ENCODE measurements at regions not wholly inside any gene's neighbourhood (a gene's known extent, or its start where the extent isn't known, plus 50 kb on each side); places are given as distances from the start of the nearest gene placed in this dataset.

- TF ChIP-seq CTCF (IDR thresholded peaks at IDR 0.05), result no peak
Measured at GRCh38 chr6:44512868-44513741, 125.6 kb downstream of the CDC5L start.

GRCh38 chr6:44514085-44514484 is 126.6 kb downstream of the CDC5L start:
- no peak for TF ChIP-seq CTCF (IDR thresholded peaks at IDR 0.05)

GRCh38 chr6:44514576-44515193 is 127.2 kb downstream of the CDC5L start:
- TF ChIP-seq CTCF (IDR thresholded peaks at IDR 0.05), result no peak

- TF ChIP-seq CTCF (IDR thresholded peaks at IDR 0.05), result no peak
Measured at GRCh38 chr6:44522871-44523270, 135.4 kb downstream of the CDC5L start.

GRCh38 chr6:44524476-44525227 is 137.1 kb downstream of the CDC5L start:
- no peak for TF ChIP-seq CTCF (IDR thresholded peaks at IDR 0.05)

- TF ChIP-seq CTCF (IDR thresholded peaks at IDR 0.05), result no peak
Measured at GRCh38 chr6:44525761-44526351, 138.3 kb downstream of the CDC5L start.

- TF ChIP-seq CTCF (IDR thresholded peaks at IDR 0.05), result no peak
Measured at GRCh38 chr6:44527181-44527580, 139.7 kb downstream of the CDC5L start.

Measured in LNCAP (cell line).